CD4-positive, alpha-beta T cell treated with Interleukin-15 for 1 hour (primary cell): ENCODE measurements at regions not wholly inside any gene's neighbourhood (a gene's known extent, or its start where the extent isn't known, plus 50 kb on each side); places are given as distances from the start of the nearest gene placed in this dataset.
"Not testable (repeated sequence)": the region's sequence is repeated elsewhere in the genome, so short reads cannot be mapped to it uniquely, and the experiment has no call there.

Experiments
- DNase-seq: peaks from one replicate; pipeline ENCODE4 v3.0.0-alpha.2; 2020

DNA sequence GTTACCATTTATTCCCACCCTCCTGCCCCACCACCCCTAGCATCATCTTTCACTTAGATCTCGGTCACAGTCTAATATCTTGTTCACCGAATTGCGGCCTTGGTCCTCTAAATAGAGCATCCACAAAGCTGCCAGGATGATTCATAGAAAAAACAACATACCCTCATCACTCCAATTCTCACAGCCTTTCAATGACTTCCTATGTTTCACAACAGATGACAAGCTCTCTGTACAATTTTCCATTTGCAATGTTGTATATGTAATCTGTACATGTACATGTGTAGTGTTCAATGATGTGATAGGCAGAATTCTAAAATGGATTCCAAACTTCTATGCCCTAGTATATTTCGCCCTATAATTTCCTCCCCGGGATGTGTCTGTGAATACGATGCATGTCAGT, 675.6 kb upstream of the CELF4 start:
- DNase-seq = no peak

GRCh38 chr18:38239606-38240005, 674.0 kb upstream of the CELF4 start:
- no peak for DNase-seq

DNA sequence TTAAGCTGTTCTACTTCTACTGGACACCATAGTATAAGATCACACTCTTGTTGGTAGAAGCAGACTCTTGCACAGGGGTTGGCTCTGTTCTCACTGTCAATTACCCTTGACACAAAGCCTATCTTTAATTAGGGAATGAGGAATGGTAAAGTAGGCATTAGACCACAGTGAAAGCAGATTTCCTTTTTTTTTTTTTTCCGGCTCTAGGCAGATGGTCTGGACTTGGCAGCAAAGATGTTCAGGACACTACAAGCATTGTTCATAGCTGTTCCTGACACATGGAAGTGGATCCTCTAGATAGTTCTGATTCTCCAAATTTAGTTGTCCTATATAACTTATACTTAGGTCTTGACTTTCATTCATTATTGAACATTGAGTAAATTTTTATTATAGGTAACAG, 672.2 kb upstream of the CELF4 start:
- DNase-seq = no peak

- no peak for DNase-seq
These were observed 656.0 kb upstream of the CELF4 start for GRCh38 chr18:38221476-38222100.

DNA sequence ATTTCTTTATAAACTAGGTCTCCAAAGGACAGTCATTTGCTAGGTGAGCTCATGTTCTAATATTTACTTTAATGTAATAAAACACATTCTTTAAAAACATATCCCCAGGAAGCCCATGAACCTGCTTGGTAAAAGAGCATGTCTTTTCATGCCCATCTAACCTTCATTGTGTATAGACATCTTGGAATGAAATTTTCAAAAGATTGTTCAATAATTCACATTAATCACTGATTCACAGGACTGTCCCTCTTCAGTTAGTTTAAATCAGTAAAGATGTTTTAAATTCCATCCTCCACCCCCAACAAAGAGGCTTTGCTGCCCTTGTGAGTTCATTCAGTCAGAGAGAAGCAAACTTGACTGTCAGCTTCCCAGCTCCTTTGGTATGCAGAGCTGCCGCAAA, 633.4 kb upstream of the CELF4 start:
- DNase-seq = no peak

DNA sequence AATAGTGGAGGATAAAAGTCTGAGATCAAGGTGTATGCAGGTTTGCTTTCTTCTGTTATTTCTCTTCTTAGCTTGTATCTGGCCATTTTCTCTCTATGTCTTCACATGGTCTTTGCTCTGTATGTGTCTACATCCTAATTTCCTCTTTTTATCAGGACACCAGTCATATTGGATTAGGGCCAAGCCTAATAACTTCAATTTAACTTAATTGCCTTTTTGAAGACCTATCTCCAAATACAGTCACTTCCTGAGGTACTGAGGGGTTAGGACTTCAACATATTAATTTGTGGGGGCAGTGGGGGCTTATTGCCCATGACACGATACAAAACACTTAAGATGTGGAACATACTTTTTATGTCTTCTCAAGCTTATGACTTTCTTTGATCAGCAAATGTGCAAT, 632.9 kb upstream of the CELF4 start:
- DNase-seq = no peak

DNA sequence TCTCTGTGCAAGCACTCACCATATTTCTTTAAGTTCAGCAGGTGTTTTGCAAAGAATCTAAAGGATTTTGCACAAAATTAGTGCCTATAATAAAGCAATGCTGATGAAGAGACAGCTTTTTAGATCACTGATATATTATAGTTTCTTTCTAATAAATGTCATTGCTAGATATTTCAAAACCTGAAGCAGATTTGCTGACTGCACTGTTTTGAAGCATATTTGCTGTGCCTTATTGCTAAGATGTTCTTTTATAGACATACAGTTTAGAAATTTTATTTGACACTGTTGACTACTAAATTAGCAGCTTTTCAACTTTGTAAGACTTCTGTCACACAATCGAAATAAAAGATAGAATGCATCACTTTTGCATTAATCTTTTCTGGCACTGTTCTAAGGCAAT, 620.9 kb upstream of the CELF4 start:
- no peak for DNase-seq

GRCh38 chr18:38174594-38174993, 609.0 kb upstream of the CELF4 start:
- DNase-seq = no peak

DNA sequence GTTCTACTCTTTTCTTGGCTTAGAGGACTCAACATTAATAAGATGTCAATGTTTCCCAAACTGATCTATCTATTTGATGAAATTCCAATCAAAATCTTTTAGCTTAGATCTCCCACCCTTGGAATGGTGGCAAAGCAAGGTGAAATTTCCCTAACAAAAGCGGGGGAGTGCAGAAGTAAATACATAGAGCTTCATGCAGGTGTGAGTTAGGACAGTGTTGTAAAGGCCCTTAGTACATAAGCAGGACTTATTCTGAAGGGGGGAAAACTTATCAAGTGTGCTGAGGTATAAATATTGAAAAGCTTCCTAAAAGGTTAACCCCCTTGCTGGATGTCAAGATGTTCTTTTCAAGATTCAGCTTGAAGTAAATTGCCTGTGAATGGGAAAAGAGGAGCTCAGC, 608.6 kb upstream of the CELF4 start:
- no peak for DNase-seq

- no peak for DNase-seq
These were observed 605.2 kb upstream of the CELF4 start for GRCh38 chr18:38170845-38171244.

DNA sequence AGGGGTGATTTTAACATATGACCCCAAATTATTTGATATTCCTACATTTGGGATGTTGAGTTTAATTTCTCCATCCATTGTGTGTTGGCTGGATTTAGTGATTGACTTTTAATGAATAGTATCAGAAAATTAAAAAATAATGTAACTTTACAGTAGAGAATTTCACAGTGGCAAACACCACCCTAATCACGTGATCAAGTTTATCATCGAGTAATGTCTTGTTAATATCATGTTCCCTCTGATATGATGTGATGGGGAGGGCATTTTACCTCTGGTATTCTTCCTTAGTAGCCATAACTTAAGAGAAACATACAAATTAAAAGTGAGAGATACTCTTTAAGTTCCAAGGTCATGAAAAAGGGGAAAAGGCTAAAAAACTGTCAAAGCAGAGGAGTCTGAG, 602.0 kb upstream of the CELF4 start:
- no peak for DNase-seq

DNA sequence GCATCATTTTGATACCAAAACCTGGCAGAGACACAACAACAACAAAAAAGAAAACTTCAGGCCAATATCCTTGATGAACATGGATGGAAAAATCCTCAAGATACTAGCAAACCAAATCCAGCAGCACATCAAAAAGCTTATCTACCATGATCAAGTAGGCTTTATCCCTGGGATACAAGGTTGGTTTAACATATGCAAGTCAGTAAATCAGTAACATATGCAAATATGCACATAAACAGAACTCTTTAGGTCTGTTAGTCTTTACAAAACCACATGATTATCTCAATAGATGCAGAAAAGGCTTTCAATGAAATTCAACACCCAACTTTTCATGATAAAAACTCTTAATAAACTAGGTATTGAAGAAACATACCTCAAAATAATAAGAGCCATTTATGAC, 587.5 kb upstream of the CELF4 start:
- not testable (repeated sequence) for DNase-seq

- no peak for DNase-seq
These were observed 551.1 kb upstream of the CELF4 start for GRCh38 chr18:38116716-38117115.

GRCh38 chr18:38115201-38115600, 549.6 kb upstream of the CELF4 start:
- no peak for DNase-seq

DNA sequence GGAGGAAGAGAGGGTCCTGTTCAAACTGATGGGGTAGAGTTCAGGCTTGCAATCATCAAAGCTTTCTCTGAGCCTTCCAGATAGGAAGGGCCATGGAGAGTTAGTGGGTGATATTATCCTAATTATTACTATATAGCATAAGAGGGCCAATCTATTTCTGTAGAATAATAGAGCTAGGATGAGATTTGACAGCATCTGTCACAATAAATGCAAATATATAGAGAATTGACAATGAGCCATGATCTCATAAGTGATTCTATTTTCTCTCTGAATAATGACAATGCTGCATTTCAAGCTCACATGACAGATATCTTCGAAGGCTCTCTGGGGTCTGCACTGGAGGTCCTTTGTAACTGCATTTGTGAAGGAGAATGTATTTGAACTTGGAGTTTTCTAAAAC, 521.9 kb upstream of the CELF4 start:
- no peak for DNase-seq

DNA sequence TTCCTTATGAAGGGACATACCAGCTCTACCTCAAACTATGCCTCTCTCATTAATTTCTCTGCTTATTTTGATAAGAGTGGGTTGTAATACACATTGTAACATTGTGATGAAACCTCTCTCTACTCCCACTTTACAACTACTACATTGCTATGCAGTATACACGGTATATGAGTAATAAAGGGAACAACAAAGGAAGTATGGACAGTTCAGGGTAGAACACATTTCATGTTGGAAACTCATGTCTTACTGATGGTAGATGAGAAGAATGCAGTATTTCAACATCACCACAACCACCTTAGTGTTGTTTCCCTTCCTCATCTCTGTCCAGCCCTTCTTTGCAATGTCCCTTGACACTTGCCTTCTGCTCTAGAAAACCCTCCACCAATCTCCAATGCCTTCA, 515.9 kb upstream of the CELF4 start:
- DNase-seq = no peak

DNA sequence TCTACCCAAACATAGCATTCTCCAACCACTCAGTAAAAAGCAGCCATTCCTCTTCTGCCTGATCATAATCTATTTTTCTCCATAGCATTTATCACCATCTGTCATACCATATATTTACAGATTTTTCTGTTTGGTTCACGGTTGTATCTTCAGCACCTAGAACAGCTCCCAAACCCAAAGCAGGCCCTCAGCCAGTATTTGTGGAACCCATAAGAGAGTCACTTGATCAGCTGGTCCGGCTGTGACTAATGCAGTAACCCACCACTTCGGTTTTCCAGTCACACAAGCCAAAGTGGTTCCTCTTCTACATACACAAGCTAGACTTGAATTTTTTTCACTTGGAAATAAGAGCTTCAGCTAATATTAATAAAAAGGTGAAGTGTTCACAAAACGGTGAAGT, 511.6 kb upstream of the CELF4 start:
- no peak for DNase-seq

GRCh38 chr18:38076346-38077070, 510.9 kb upstream of the CELF4 start:
- DNase-seq = no peak

- DNase-seq = no peak
These were observed 508.8 kb upstream of the CELF4 start for GRCh38 chr18:38074298-38074876.

DNA sequence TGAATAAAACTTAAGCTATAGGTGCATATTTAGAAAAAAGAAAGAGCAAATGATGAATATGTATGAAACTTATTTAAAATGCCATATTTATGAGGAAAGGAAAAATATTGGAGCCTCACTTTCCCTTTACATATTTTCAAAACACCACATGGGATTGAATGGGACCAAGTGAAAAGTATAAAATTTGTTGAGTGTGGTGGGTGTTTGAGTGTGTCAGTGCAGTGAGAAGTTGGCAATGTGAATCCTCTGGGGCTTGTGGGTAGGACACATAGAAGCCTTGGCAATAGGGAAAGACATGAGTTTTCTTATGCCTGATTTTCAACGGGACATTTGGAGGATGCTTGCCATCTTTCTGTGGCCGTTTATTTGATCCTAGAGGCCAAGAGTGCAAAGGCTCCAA, 502.2 kb upstream of the CELF4 start:
- DNase-seq = no peak

GRCh38 chr18:38067086-38067485, 501.5 kb upstream of the CELF4 start:
- DNase-seq = no peak

DNA sequence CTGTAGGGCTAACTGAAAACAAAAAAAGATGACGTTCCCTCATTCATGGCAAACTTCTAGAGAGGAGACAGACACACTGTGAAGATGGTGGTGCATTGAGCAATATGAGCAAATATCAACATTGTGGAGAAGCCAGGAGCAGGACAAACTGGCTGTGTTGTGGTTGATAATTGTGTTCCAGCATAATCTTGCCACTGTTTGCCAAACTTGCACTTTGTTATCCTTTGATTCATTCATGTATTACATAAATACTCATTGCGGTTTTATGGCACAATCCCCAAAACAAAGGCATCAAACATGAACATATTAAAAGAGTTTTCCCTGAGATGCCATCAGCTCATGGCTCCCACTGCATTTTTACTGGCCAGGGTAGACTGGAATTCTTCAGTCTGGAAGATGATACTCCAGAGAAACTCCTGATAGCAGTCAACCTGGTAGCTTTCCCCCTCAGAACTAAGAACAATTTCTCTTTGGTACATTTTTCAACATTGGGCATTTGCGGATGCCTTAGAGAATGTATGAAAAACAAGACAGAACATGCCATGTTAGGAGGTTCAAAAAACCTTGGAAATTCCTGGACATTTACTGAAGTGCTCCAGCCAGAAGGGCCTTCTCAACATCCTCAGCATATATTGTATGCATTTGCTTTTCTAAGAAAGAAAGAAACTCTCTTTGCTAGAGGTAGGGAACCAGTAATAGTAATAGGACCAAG, 487.4 kb upstream of the CELF4 start:
- no peak for DNase-seq

- DNase-seq = no peak
These were observed 482.2 kb upstream of the CELF4 start for GRCh38 chr18:38047820-38048219.

DNA sequence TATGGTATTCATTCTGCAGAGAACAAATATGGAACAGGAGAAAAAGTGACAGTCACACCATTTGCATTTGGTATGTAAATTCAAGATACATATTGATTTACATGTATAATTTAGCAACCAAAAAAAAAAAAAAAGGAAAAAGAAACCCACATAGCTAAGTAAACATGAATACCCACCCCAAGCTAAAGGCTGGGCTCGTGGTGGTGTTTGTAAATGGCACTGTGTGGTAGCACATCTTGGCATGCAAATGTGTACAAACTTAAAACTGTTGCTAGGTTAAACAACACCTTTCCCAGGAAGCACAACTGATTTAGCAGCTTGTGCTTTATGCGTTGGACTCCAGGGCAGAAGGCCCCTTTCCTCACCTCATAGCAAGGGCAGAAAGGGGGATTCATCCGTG, 481.1 kb upstream of the CELF4 start:
- DNase-seq = no peak
